OCI-LY1 (cell line): ENCODE measurements at regions not wholly inside any gene's neighbourhood (a gene's known extent, or its start where the extent isn't known, plus 50 kb on each side); places are given as distances from the start of the nearest gene placed in this dataset.

Source experiments
- CTCF ChIP-seq: fragments of 200-600 bp; sonication (generic), shearing (Covaris generic); IDR thresholded peaks from 2 replicates; pipeline ENCODE4 v1.5.1; 2017; ENCODE audit warnings: mild to moderate bottlenecking, antibody characterized with exemption, low read length, moderate library complexity, mixed read lengths
- EZH2 ChIP-seq: fragments of 200-600 bp; sonication (generic), shearing (Covaris generic); IDR thresholded peaks from 2 replicates; pipeline ENCODE4 v1.8.0; 2017; ENCODE audit warnings: borderline replicate concordance, mixed run types, mild to moderate bottlenecking, antibody characterized with exemption, low read length, moderate library complexity, mixed read lengths

DNA sequence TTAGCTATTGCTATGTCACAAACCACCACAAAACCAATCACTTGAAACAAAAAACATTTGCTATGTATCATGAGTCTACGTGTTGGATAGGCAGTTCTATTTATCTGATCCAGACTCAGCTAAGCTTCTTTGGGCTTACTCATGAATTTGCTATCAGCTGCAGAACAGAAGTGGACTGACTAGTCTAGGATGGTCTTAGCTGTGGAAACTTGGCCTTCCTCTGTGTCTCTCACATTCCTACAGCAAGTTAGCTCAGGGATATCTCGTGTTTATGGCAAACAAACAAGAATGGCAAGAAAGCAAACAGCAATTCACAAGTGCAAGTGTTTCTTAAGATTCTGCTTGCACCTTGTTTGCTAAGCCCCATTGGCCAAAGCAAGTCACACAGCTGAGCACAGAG lies 288.0 kb upstream of the TNP1 start:
- TF ChIP-seq EZH2 = no peak
- TF ChIP-seq CTCF = no peak
